Pulmonary artery endothelial cell (primary cell): ENCODE measurements at regions not wholly inside any gene's neighbourhood (a gene's known extent, or its start where the extent isn't known, plus 50 kb on each side); places are given as distances from the start of the nearest gene placed in this dataset.

Source experiments
- DNase-seq: peaks from one replicate; pipeline ENCODE4 v3.0.0-alpha.2; 2011; ENCODE audit warnings: low read depth, low spot score

DNA sequence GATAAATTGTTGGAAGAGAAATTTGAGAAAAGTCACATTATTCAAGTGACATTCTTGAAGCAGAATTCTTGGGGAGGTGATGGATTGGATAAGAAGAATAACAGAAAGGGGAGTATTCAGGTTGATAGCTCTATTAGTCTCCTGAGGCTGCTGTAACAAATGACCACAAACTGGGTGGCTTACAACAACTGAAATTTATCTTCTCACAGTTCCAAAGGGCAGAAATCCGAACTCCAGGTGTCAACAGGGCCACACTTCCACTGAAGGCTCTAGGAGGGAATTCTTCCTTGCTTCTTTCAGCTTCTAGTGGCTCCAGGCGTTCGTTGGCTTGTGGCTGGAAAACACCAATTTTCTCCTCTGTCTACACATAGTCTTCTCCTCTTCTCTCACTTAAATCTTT, 99.8 kb downstream of the TES start:
- no peak for DNase-seq

- no peak for DNase-seq
Observed at GRCh38 chr7:116311259-116311658, 100.9 kb downstream of the TES start.

DNA sequence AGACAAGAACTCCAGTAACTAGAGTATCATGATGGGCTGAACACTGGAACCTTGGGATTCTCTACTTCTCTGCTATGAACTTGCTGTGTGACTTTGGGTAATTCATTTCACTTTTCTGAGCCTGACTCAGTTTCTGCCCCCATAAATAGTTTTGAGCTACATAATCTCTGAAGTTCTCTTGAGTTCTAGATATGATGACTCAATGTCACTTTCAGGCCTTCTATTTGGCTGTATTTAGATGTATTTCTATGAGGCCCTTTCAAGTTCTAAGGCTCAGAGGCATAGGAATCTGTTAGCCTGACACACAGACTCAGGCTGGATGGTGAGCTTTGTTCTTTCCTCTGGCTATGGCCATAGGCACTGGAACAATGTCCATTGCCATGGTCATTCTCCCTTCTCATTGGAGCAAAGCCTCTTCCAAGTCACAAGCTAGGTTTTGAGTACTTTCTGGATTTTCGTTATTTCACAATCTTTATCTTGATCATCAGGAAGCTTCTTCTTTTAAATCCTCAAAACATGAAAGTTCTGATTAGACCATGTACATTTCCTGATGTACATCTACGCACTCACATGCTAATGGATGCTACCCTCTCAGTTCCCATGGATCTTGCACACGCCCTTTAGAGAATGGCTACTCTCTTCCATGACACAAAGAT, 101.6 kb downstream of the TES start:
- DNase-seq: no peak

DNA sequence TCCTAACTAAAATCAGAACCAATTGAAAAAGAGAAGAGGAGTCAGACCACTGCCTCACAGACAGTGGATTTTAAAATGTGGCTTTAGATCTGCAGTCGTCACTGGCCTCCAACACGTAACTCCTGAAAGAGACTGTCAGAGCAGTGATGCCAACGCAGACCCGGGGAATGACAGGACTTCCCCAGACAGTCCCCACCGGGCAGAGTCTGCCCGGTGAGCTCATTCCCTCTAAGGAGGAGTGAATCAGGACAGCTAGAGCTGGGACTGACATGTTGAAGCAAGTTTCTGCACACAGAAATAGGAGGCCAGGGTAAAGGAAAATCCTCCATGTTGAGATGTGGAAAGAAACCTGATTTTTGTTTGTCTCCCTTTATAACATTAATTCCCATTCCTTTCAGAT, 105.0 kb downstream of the TES start:
- DNase-seq: no peak

- DNase-seq: no peak
Observed at GRCh38 chr7:116315803-116316202, 105.5 kb downstream of the TES start.

DNA sequence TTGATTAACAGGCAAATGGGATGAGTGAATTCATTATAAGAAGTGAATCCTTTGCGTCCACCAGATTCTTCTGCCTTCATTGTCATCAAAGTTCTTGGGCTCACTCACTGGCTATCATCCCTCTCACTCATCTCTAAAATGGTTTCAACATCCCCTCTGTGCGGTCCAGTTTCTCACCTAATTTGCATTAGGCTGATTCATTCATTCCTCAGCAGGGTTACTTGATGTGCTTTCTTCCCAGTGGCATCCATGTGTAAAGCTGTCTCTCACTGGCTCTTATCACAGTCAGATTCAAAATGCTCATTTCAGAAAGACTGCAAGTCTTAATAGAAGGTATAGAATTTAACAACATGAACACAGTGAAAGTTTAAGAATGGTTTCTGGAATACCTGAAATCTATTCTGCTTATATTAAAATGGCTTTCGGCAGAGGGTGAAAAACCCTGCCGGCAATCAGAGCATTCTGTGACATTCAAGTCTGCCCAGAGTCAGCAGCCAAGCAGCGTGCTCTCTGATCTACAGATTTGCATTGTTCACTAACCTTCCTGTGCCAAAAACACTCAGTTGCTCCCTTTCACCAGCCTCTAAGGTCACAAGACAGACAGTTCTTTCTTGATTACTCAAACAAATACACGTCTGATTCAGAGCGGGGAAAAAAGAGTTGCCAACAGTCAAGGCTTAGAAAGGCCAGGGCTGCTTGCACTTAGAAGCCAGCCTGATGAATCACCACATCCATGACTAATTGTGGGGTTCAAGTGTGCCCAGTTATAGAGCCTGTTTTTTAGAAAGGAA, 106.7 kb downstream of the TES start:
- peak; percentile 100 for DNase-seq

DNA sequence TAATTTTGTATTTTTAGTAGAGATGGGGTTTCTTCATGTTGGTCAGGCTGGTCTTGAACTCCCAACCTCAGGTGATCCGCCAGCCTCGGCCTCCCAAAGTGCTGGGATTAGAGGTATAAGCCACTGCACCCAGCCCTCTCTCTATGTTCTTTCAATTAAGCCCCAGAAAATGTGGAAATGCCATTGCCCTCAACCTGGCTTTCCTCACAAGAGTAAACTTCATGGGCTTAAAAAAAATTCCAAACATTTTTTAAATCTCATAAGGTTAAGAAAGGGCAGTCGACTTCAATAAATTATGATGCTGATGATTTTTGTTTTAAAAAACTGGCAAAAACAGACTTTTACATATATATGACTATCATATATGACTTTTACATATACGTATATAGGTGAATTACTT, 107.6 kb downstream of the TES start:
- no peak for DNase-seq

GRCh38 chr7:116322541-116322940, 112.2 kb downstream of the TES start:
- no peak for DNase-seq

GRCh38 chr7:116324582-116324981, 114.2 kb downstream of the TES start:
- DNase-seq: no peak

- DNase-seq: no peak
Observed at GRCh38 chr7:116325517-116325916, 115.2 kb downstream of the TES start.

DNA sequence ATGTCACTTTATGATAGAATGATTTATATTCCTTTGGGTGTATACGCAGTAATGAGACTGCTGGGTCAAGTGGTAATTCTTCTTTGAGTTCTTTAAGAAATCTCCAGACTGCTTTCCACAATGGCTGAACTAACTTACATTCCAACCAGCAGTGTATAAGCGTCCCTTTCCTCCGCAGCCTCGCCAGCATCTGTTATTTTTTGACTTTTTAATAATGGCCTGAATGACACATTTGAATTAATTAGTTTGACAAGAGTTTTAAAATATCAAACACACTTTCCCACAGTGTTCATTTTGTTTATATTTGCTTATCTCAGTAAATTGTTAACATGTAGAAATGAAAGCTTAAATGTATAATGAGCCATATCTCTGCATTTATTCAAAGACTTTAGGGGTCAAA, 116.8 kb downstream of the TES start:
- DNase-seq: no peak

- peak; percentile 97 for DNase-seq
Observed at GRCh38 chr7:116327752-116328151, 117.4 kb downstream of the TES start.

DNA sequence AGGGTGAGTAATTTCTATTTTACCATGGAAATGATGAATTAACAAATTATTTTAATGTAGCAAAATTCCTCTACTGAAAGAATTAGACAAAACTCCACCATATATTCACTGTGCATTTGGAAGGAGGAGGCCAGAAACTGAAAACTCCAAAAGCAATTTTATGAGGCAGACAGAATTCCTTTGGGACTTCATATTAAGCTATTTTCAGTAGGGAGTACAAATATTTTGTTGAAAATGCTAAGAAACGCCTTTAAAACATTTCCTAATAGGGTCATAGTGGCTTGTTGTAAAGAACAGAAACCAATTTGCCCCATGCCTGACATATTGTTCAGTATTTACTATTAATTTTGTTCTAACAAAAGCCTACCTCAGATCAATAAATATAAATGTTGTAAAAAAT, 117.8 kb downstream of the TES start:
- no peak for DNase-seq

- no peak for DNase-seq
Observed at GRCh38 chr7:116329686-116330503, 119.6 kb downstream of the TES start.

- DNase-seq: no peak
Observed at GRCh38 chr7:116331020-116331419, 120.7 kb downstream of the TES start.

DNA sequence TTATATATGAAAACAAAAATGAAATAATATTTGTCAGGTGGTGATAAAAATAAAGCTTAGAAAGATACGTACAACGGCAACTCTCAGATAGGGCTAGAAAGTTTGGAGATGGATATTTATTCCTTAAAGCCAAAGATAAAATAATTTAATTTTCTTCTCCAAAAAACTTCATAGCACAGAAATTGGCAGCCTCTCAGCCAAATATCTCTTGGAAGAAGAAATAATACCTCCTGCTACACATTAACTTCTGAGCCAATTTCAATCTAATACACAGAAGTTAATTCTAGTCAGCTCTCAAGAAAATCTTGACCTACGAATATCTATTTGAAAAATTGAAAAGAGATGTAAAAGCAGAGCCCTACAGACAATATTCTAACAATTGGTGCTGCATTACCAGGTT, 122.4 kb downstream of the TES start:
- DNase-seq: no peak

GRCh38 chr7:116334555-116334954, 124.2 kb downstream of the TES start:
- no peak for DNase-seq

DNA sequence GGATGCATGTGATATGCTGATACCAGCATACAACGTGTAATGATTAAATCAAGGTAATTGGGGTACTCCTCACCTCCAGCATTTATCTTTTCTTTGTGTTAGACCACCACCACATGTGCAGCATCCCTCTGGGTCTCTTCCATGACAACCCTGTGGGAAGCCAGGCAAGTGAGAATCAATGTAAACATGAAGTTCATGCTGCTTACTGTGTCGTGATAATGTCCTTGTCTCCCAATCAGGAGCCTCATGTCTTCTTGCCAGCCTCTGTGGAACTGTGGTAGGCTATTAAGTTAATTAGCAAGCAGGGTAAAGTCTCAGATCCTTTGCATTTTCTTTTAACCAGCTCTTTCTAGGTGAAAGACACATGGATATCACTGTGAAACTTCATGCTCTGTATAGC, 126.7 kb downstream of the TES start:
- no peak for DNase-seq

- DNase-seq: no peak
Observed at GRCh38 chr7:116337800-116338199, 127.5 kb downstream of the TES start.

DNA sequence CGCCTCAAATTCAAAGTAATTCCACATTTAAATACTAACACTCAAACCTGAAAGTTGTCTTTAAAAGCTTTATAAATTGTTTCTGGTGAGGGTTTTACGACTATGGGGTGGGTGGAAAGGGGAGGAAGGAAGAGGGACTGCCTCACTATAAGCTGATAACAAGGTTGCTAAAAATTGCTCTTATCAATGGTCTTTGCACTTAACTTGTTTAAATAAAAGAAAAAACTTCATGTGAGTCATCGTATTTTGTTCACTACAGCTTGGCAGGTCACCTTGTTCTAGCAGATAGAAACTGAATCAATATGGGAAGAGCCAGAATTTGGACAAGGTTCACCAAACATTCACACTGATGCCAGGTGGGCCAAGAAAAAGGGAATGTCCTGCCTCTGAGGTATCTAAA, 129.2 kb downstream of the TES start:
- DNase-seq: no peak

GRCh38 chr7:116340201-116340847, 130.0 kb downstream of the TES start:
- DNase-seq: no peak
